Endothelial cell (in vitro differentiated cells): ENCODE measurements at regions not wholly inside any gene's neighbourhood (a gene's known extent, or its start where the extent isn't known, plus 50 kb on each side); places are given as distances from the start of the nearest gene placed in this dataset.

Source experiments
- DNase-seq: peaks from one replicate; pipeline ENCODE4 v3.0.0; 2021; ENCODE audit warnings: low spot score
- H3K27ac Mint-ChIP-seq: one replicate; pipeline ENCODE4 v1.8.0; 2021; ENCODE audit warnings: mixed read lengths, inconsistent platforms; ENCODE audit not compliant: unreplicated experiment
- H3K27me3 Mint-ChIP-seq: one replicate; pipeline ENCODE4 v1.8.0; 2021; ENCODE audit warnings: mild to moderate bottlenecking, moderate library complexity, mixed read lengths, inconsistent platforms; ENCODE audit not compliant: unreplicated experiment
- H3K36me3 Mint-ChIP-seq: one replicate; pipeline ENCODE4 v1.8.0; 2021; ENCODE audit warnings: mild to moderate bottlenecking, low read depth, mixed read lengths, inconsistent platforms; ENCODE audit not compliant: unreplicated experiment
- H3K4me1 Mint-ChIP-seq: one replicate; pipeline ENCODE4 v1.8.0; 2021; ENCODE audit warnings: mild to moderate bottlenecking, mixed read lengths, inconsistent platforms; ENCODE audit not compliant: unreplicated experiment
- H3K4me3 Mint-ChIP-seq: one replicate; pipeline ENCODE4 v1.8.0; 2021; ENCODE audit warnings: mild to moderate bottlenecking, mixed read lengths, inconsistent platforms; ENCODE audit not compliant: unreplicated experiment
- H3K9me3 Mint-ChIP-seq: one replicate; pipeline ENCODE4 v1.8.0; 2021; ENCODE audit warnings: mixed read lengths, inconsistent platforms; ENCODE audit not compliant: unreplicated experiment
- TF ChIP-seq, protein P1 (sequence below): fragments of 200-600 bp; sonication (generic); IDR thresholded peaks from one replicate; pipeline ENCODE4 v1.5.0; 2021; ENCODE audit warnings: antibody characterized with exemption; ENCODE audit not compliant: unreplicated experiment

DNA sequence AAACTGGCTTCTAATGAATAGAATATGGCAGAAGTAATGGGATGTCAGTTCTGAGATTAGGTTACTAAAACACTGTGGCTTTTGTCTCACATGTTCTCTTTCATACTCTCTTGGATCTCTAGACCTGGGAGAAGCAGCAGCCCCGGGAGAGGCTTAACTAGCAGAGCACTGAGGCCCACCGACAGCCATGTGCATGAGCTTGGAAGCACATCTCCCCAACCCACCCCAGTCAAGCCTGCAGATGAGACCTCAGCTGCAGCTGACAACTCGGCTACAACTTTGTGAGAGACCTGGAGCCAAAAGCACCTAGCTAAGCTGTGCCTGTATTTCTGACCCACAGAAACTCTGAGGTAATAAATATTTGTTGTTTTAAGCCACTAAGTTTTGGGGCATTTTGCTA lies 100.8 kb downstream of the TRIM29 start:
- Mint-ChIP-seq H3K4me3 (no peak overlapping the region), H3K36me3 (no peaks in the 10 kb centered on the region), H3K27ac (no peak overlapping the region), H3K4me1 (peaks cover 4% of the 10 kb centered on the region), H3K9me3 (no peaks in the 10 kb centered on the region), H3K27me3 (no peaks in the 10 kb centered on the region)
- no peak for DNase-seq
- TF ChIP-seq, protein P1, sequence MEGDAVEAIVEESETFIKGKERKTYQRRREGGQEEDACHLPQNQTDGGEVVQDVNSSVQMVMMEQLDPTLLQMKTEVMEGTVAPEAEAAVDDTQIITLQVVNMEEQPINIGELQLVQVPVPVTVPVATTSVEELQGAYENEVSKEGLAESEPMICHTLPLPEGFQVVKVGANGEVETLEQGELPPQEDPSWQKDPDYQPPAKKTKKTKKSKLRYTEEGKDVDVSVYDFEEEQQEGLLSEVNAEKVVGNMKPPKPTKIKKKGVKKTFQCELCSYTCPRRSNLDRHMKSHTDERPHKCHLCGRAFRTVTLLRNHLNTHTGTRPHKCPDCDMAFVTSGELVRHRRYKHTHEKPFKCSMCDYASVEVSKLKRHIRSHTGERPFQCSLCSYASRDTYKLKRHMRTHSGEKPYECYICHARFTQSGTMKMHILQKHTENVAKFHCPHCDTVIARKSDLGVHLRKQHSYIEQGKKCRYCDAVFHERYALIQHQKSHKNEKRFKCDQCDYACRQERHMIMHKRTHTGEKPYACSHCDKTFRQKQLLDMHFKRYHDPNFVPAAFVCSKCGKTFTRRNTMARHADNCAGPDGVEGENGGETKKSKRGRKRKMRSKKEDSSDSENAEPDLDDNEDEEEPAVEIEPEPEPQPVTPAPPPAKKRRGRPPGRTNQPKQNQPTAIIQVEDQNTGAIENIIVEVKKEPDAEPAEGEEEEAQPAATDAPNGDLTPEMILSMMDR, result no peak

DNA sequence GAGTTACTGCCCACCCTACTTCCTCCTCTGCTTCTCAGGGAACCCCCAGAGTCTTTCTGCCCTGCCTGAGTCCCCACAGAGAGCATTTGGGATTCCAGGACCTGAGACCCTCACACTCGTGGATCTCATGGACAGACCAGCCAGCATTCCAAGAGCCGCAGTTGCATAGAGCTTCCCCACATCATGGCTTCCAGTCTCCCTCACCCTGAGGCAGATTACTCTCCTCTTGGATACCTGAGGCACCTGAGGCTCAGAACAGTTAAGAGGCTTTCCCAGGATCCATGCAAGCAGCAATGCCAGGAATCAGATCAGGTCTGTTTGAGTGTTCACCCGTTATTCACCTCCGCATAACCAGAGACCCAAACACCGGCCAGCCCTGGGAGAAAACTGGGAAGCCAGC lies 102.2 kb downstream of the TRIM29 start:
- H3K9me3 Mint-ChIP-seq, result no peaks in the 10 kb centered on the region
- no peaks in the 10 kb centered on the region for H3K36me3 Mint-ChIP-seq
- TF ChIP-seq, protein P1, result no peak
- H3K4me3 Mint-ChIP-seq, result no peak overlapping the region
- peaks cover 4% of the 10 kb centered on the region for H3K27me3 Mint-ChIP-seq
- peaks cover 4% of the 10 kb centered on the region for H3K4me1 Mint-ChIP-seq
- H3K27ac Mint-ChIP-seq, result no peak overlapping the region
- no peak for DNase-seq

DNA sequence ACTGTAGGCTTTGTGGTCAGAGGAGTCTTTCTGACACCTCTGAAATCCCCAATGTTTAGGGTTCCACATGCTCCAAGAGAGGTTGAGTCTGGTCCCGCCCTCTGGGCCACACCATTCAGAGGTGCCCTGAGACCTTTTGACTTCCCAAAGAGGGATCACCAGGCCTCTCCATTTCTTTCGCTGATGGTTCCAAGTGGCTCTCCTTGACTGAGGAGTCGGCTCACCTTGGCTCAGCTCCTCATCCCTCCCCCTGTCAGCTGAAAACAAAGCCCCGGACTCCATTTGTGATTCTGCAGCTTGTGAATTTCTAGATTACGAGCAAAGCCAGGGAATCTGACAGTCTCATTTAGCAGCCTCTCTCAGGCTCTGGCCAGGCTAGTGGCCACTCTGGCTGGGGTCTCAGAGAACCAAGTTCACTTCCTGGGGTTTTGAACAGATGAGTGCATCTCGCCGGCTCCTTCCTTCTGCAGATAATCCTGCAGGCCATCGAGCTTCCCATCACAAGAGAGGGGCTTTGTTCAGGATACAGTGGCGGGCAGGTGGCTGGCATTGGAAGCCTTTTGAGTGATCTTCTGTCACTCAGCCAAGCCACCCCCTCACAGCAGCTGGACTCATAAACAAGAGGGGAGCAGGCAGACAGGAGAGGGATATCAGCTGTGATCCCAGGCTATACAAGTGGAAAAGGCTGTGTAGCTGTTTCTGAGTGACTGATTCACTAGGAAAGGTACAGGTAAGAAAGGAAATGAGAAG lies 102.9 kb downstream of the TRIM29 start:
- no peak for DNase-seq

DNA sequence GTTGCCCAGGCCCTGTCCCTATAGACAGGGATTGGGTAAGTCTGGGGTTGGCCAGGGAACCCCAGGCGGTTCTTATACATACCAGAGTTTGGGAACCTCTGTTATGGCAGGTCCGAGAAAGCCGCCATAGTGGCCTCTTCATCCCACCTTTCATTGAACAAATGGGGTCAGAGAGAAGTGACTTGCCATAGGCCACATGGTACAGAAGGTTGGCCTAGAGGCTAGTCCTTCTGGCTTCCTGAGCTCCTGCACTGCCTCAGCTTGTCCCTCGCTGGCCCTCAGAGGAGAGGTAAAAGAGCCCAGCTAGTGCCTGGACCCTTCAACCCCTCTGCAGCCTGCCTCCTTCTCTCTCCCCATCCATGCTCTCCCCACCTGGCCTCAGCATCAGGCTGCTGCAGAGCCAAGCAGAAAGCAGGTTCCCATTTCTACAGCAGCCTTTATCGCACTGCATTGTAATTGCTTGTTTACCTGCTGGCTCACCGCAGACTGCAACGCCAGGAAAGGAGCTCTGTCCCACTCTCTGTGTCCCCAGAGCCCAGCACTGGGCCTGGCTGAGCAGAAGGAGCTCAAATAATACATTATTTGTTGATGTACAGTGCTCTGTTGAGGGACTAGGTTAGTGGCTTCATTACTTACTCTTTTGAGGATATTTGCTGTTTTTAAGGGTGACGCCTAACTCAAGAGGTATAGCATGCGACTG lies 103.6 kb downstream of the TRIM29 start:
- peaks cover 4% of the 10 kb centered on the region for H3K4me1 Mint-ChIP-seq
- no peak overlapping the region for H3K4me3 Mint-ChIP-seq
- DNase-seq, result no peak
- no peaks in the 10 kb centered on the region for H3K36me3 Mint-ChIP-seq
- no peak overlapping the region for H3K27ac Mint-ChIP-seq
- peaks cover 7% of the 10 kb centered on the region for H3K27me3 Mint-ChIP-seq
- TF ChIP-seq, protein P1, result no peak
- no peaks in the 10 kb centered on the region for H3K9me3 Mint-ChIP-seq

More for the DNA sequence above, 102.9 kb downstream of the TRIM29 start:
- Mint-ChIP-seq H3K9me3 (no peaks in the 10 kb centered on the region), H3K27me3 (peaks cover 5% of the 10 kb centered on the region), H3K27ac (no peak overlapping the region), H3K4me1 (peaks cover 4% of the 10 kb centered on the region), H3K36me3 (no peaks in the 10 kb centered on the region), H3K4me3 (no peak overlapping the region)
- TF ChIP-seq, protein P1, result no peak

DNA sequence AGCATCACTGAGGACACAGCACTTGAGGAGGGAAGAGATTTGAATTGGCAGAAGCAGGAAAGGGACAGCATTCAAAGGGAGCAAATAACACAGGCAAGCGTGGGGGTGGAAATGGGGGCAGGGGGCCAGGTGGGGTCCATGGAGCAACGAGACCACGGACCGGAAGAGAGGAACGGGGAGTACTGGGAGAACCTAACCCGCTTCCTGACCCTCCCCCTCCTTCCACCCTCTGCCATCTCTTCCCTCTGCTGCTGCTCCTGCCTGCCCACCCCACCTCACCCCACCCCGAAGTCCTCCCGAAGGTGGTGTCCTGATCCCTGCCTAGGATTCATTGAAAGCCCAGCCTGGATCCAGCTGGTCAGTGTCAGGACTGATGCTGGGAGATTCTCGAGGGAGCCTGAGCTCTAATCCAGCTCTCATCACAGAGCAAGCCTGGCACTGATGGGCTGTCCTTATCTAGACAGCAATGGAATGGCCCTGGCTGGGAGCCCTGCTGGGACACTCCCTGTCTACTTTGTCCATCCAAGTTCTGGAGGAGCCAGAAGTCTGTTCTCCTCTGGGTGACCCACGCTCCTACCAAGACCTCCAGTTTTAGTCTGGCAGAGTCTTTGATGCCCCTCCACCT lies 105.0 kb downstream of the TRIM29 start:
- Mint-ChIP-seq H3K4me3 (no peak overlapping the region), H3K36me3 (no peaks in the 10 kb centered on the region), H3K9me3 (no peaks in the 10 kb centered on the region), H3K27ac (no peak overlapping the region), H3K4me1 (peaks cover 4% of the 10 kb centered on the region), H3K27me3 (peaks cover 7% of the 10 kb centered on the region)
- TF ChIP-seq, protein P1, result no peak
- no peak for DNase-seq
